SK-N-SH (cell line): ENCODE measurements at regions not wholly inside any gene's neighbourhood (a gene's known extent, or its start where the extent isn't known, plus 50 kb on each side); places are given as distances from the start of the nearest gene placed in this dataset.

ENCODE experiments used
- CTCF ChIA-PET: fragments of 300-600, 350-600 bp; formaldehyde crosslinking; extraction: SDS; loops from one replicate; lab custom pipeline; 2021; lab: Yijun Ruan, JAX
- POLR2A ChIA-PET: fragments of 350-600 bp; sonication (Branson Sonifier 250); formaldehyde crosslinking; extraction: SDS; loops from one replicate; lab custom pipeline; 2020; ENCODE audit warnings: antibody characterized with exemption, inconsistent platforms; lab: Yijun Ruan, JAX
- DNase-seq: peaks from one replicate; pipeline ENCODE4 v3.0.0; 2012
- H2AFZ ChIP-seq: fragments of 200-600 bp; sonication (generic); 2 replicates; pipeline ENCODE4 v1.8.1; 2016; ENCODE audit warnings: antibody characterized with exemption, mild to moderate bottlenecking, low read depth
- H3F3A ChIP-seq: fragments of 200-600 bp; sonication (generic); replicated peaks from 2 replicates; pipeline ENCODE3; 2016; ENCODE audit warnings: antibody characterized with exemption, mild to moderate bottlenecking; ENCODE audit not compliant: insufficient read depth
- H3K27ac ChIP-seq, 2 experiments: fragments of 200-500 bp in 1 of 2; fragments of 200-600 bp in 1 of 2; sonication (Bioruptor generic) in 1 of 2; sonication (generic), shearing (Covaris generic) in 1 of 2; 2 replicates each; pipeline versions ENCODE4 v1.5.1 to v1.6.1; 2014 to 2016; ENCODE audit warnings: low read depth in 2 of 2, inconsistent platforms in 1 of 2, low read length in 1 of 2, mild to moderate bottlenecking in 1 of 2, mixed read lengths in 1 of 2
- H3K27me3 ChIP-seq: fragments of 200-600 bp; sonication (generic), shearing (Covaris generic); 2 replicates; pipeline ENCODE4 v1.6.1; 2016; ENCODE audit warnings: mixed run types; ENCODE audit not compliant: insufficient read depth
- H3K36me3 ChIP-seq, 2 experiments: fragments of 200-500 bp in 1 of 2; fragments of 200-600 bp in 1 of 2; sonication (Bioruptor generic) in 1 of 2; sonication (generic) in 1 of 2; replicated peaks in 1 of 2; 2 replicates each; pipeline versions ENCODE3 to v1.5.1; 2014 to 2016; ENCODE audit warnings: low read length in 1 of 2, mild to moderate bottlenecking in 1 of 2; ENCODE audit not compliant: insufficient read depth in 2 of 2, control insufficient read depth in 1 of 2
- H3K4me1 ChIP-seq, 2 experiments: fragments of 200-500 bp in 1 of 2; fragments of 200-600 bp in 1 of 2; sonication (Bioruptor generic) in 1 of 2; sonication (generic), shearing (Covaris generic) in 1 of 2; 2 replicates each; pipeline versions ENCODE4 v1.5.1 to v1.6.1; 2014 to 2016; ENCODE audit warnings: low read depth in 1 of 2, low read length in 1 of 2, mixed run types in 1 of 2; ENCODE audit not compliant: insufficient read depth in 2 of 2, control insufficient read depth in 1 of 2
- H3K4me2 ChIP-seq: fragments of 200-600 bp; sonication (generic), shearing (Covaris generic); 2 replicates; pipeline ENCODE4 v1.6.1; 2017; ENCODE audit warnings: mixed run types
- H3K4me3 ChIP-seq, 2 experiments: fragments of 200-500 bp in 1 of 2; fragments of 200-600 bp in 1 of 2; sonication (Bioruptor generic) in 1 of 2; sonication (generic), shearing (Covaris generic) in 1 of 2; 2 replicates each; pipeline versions ENCODE4 v1.5.1 to v1.8.1; 2014 to 2016; ENCODE audit warnings: low read depth in 2 of 2, inconsistent platforms in 1 of 2, low read length in 1 of 2, mild to moderate bottlenecking in 1 of 2, mixed read lengths in 1 of 2, moderate library complexity in 1 of 2
- H3K79me2 ChIP-seq: fragments of 200-600 bp; sonication (generic); 2 replicates; pipeline ENCODE4 v1.8.1; 2017; ENCODE audit warnings: mild to moderate bottlenecking; ENCODE audit not compliant: insufficient read depth
- H3K9ac ChIP-seq: fragments of 200-600 bp; sonication (generic); 2 replicates; pipeline ENCODE4 v1.6.1; 2017; ENCODE audit warnings: mixed run types
- H3K9me2 ChIP-seq: fragments of 200-600 bp; sonication (generic); 2 replicates; pipeline ENCODE4 v1.6.1; 2017; ENCODE audit warnings: mixed run types
- H3K9me3 ChIP-seq: fragments of 200-600 bp; sonication (generic); 2 replicates; pipeline ENCODE4 v1.6.1; 2017; ENCODE audit warnings: mixed run types, mild to moderate bottlenecking, moderate library complexity
- H4K20me1 ChIP-seq: fragments of 200-600 bp; sonication (generic); 2 replicates; pipeline ENCODE4 v1.6.1; 2017; ENCODE audit warnings: mild to moderate bottlenecking, mixed run types; ENCODE audit not compliant: insufficient read depth
- ELF1 ChIP-seq: IDR thresholded peaks from 2 replicates; pipeline ENCODE4 v1.4.0; 2012
- EP300 ChIP-seq, 2 experiments: IDR thresholded peaks; 2 replicates each; pipeline versions ENCODE4 v1.4.0 to v1.6.1; 2012; ENCODE audit warnings: borderline replicate concordance in 1 of 2, low read depth in 1 of 2, low read length in 1 of 2
- EZH2phosphoT487 ChIP-seq: fragments of 200-600 bp; sonication (generic); IDR thresholded peaks from 2 replicates; pipeline ENCODE4 v1.6.1; 2017; ENCODE audit warnings: low read depth, mixed run types, mild to moderate bottlenecking, antibody characterized with exemption, moderate library complexity, borderline replicate concordance
- GABPA ChIP-seq: IDR thresholded peaks from 2 replicates; pipeline ENCODE4 v1.4.0; 2012; ENCODE audit warnings: low read depth, mild to moderate bottlenecking
- MEF2A ChIP-seq: IDR thresholded peaks from 2 replicates; pipeline ENCODE4 v1.4.0; 2012; ENCODE audit warnings: low read depth, borderline replicate concordance
- POLR2AphosphoS5 ChIP-seq: IDR thresholded peaks from 2 replicates; pipeline ENCODE4 v1.6.1; 2012; ENCODE audit warnings: low read depth, low read length
- RAD21 ChIP-seq: IDR thresholded peaks from 2 replicates; pipeline ENCODE4 v1.6.1; 2012; ENCODE audit warnings: mild to moderate bottlenecking, low read length
- SMC3 ChIP-seq: IDR thresholded peaks from 2 replicates; pipeline ENCODE4 v1.6.1; 2012; ENCODE audit warnings: low read depth, low read length, improper control_type of control experiment
- TAF1 ChIP-seq: IDR thresholded peaks from 2 replicates; pipeline ENCODE4 v1.6.1; 2012; ENCODE audit warnings: low read depth, mild to moderate bottlenecking, low read length, moderate library complexity, borderline replicate concordance
- WGBS: methylation state at CpG from one replicate; pipeline ENCODE4 v1.1.6; 2017; ENCODE audit warnings: low lambda C conversion rate; 5-methylcytosine and 5-hydroxymethylcytosine counted together
- TF ChIP-seq, protein P1 (sequence below): IDR thresholded peaks from 2 replicates; pipeline ENCODE4 v1.4.0; 2012; ENCODE audit warnings: low read depth
- TF ChIP-seq, protein P2 (sequence below): IDR thresholded peaks from 2 replicates; pipeline ENCODE4 v1.4.0; 2012; ENCODE audit warnings: low read depth, borderline replicate concordance

DNA sequence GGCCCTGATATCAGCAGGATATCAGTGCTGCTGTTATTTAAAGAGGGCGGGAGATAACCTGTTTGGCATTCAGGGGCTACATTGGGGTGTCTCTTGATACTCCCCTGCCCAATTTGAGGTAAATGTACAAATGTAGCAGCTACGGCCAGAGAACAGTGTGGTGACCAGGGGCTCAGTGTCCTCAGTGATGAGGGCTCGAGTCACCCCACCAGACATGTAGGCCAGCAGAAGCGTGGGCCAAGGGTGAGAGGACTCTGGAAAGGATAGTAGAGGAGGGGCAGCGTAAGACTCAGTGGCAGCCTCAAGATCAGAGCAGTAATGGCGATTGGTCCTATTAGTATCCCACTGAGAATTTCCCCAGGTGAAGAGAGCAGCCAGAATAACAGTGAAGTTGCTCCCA, 108.4 kb downstream of the XCL2 start:
- Histone ChIP-seq H3K27ac (no peak overlapping the region), H3F3A (no peaks in the 10 kb centered on the region), H3K4me3 (no peak overlapping the region), H3K9me3 (no peaks in the 10 kb centered on the region), H3K4me1 (peaks cover 0 to 11% of the 10 kb centered on the region in 2 experiments; a peak in 2 of 4 replicates), H3K36me3 (no peaks in the 10 kb centered on the region), H3K27me3 (no peaks in the 10 kb centered on the region), H2AFZ (no peak overlapping the region), H3K79me2 (no peaks in the 10 kb centered on the region), H3K9me2 (no peaks in the 10 kb centered on the region), H3K9ac (no peak overlapping the region), H4K20me1 (no peaks in the 10 kb centered on the region), H3K4me2 (no peak overlapping the region)
- WGBS = 68% methylated on average over 6 of the region's 6 CpGs
- TF ChIP-seq ELF1 (no peak), TAF1 (no peak), SMC3 (no peak), EZH2phosphoT487 (no peak), GABPA (no peak)
- TF ChIP-seq, protein P1, sequence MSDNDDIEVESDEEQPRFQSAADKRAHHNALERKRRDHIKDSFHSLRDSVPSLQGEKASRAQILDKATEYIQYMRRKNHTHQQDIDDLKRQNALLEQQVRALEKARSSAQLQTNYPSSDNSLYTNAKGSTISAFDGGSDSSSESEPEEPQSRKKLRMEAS = no peak
- DNase-seq = no peak
- POLR2A ChIA-PET = no interaction called here
- CTCF ChIA-PET = interaction anchor here (1.1 to 8.9 kb wide), 3 partner anchors 10 to 93 kb away, joined by 3 to 58 read pairs (median 7); no protein-coding TSS in a partner anchor

DNA sequence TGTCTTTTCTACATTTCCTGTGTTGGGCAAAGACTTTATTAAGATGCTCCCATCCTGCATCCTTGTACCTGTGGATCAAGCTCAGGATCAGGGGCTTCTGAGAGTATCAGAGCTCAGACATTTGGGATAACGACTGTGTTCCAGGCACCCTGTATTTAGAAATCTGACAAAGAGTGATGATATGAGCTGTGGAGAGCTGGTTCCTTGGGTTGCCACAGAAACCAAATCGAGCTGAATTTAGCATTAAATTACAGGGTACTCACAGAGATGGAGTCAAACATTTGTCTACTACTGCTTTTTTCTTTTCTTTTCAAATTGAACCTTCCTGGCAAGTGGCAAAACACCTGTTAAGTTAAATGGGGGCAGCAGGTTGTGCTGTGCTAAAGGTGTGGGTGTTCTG, 110.6 kb downstream of the XCL2 start:
- no peak overlapping the region for H3K4me3 ChIP-seq
- POLR2A ChIA-PET = no interaction called here
- H3K9me3 ChIP-seq = no peaks in the 10 kb centered on the region
- no peaks in the 10 kb centered on the region for H3K79me2 ChIP-seq
- no peaks in the 10 kb centered on the region for H3K27me3 ChIP-seq
- TF ChIP-seq SMC3 (no peak), RAD21 (no peak), POLR2AphosphoS5 (no peak), MEF2A (no peak), EP300 (IDR thresholded peaks at IDR 0.05; ENCODE audit: borderline replicate concordance in 1 of 2, low read depth in 1 of 2, low read length in 1 of 2) (no peak)
- TF ChIP-seq, protein P2, sequence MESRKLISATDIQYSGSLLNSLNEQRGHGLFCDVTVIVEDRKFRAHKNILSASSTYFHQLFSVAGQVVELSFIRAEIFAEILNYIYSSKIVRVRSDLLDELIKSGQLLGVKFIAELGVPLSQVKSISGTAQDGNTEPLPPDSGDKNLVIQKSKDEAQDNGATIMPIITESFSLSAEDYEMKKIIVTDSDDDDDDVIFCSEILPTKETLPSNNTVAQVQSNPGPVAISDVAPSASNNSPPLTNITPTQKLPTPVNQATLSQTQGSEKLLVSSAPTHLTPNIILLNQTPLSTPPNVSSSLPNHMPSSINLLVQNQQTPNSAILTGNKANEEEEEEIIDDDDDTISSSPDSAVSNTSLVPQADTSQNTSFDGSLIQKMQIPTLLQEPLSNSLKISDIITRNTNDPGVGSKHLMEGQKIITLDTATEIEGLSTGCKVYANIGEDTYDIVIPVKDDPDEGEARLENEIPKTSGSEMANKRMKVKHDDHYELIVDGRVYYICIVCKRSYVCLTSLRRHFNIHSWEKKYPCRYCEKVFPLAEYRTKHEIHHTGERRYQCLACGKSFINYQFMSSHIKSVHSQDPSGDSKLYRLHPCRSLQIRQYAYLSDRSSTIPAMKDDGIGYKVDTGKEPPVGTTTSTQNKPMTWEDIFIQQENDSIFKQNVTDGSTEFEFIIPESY = no peak
- TF ChIP-seq, protein P1 = no peak
- TF ChIP-seq, all 33 proteins: peak for 0
- no peaks in the 10 kb centered on the region for H3F3A ChIP-seq
- H3K9me2 ChIP-seq = no peaks in the 10 kb centered on the region
- DNase-seq = no peak
- no peak overlapping the region for H3K4me2 ChIP-seq
- H3K36me3 ChIP-seq = no peaks in the 10 kb centered on the region
- H3K4me1 ChIP-seq = peaks cover 0 to 6% of the 10 kb centered on the region in 2 experiments; a peak in 2 of 4 replicates
- H3K27ac ChIP-seq = no peak overlapping the region
- H2AFZ ChIP-seq = no peak overlapping the region
- CTCF ChIA-PET = interaction anchor here (0.6 to 1.8 kb wide), 4 partner anchors 10 to 170 kb away, joined by 3 to 10 read pairs (median 4); no protein-coding TSS in a partner anchor
- 36% methylated on average over 2 of the region's 2 CpGs for WGBS
- H4K20me1 ChIP-seq = no peaks in the 10 kb centered on the region
- no peak overlapping the region for H3K9ac ChIP-seq
